ENCODE measurements at regions not wholly inside any gene's neighbourhood (a gene's known extent, or its start where the extent isn't known, plus 50 kb on each side); places are given as distances from the start of the nearest gene placed in this dataset.

GRCh38 chr6:167580619-167580911 is 246.1 kb upstream of the AFDN start:
- intact Hi-C loops (cut with micrococcal nuclease), result no loop called here

DNA sequence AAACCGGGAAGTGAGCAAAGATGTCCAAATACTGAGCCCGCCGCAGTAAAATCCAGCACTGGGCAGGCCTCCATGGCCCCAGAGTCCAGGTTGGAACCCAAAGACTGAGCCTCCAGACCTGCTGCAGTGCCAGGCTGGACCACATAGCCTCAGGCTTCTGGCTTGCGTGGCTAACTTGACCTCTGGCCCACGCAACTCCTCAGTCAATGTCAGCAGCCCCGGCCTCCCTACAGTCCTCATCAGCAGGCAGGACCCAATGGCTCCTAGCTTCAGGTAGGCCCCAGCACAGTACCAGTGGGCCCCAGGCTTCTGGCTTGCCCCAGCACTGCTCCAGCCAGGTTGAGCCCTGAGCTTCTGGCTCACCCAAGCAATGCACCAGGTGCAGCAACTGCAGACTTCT is 245.1 kb upstream of the AFDN start:
- POLR2A ChIA-PET (ENCODE audit: unreplicated experiment), result no interaction called here
- no peak overlapping the region for H2AFZ ChIP-seq (ENCODE audit: low read length)
- no peaks in the 10 kb centered on the region for H3K9me2 ChIP-seq (replicated peaks; ENCODE audit: low read length)
- no peaks in the 10 kb centered on the region for H3K9me3 ChIP-seq (ENCODE audit: low read length)
- ATAC-seq, result no peak
- no peaks in the 10 kb centered on the region for H3F3A ChIP-seq (ENCODE audit: low read length, unreplicated experiment)
- no peaks in the 10 kb centered on the region for H3K36me3 ChIP-seq (ENCODE audit: low read depth, low read length)
- intact Hi-C loops (cut with micrococcal nuclease), result no loop called here
- no peak overlapping the region for H3K9ac ChIP-seq (ENCODE audit: low read length)
- no peak overlapping the region for H3K27ac ChIP-seq (ENCODE audit: low read length)
- H3K79me2 ChIP-seq (ENCODE audit: low read length), result no peaks in the 10 kb centered on the region
- no TSS peak for BruUV-seq (replicated peaks)
- peaks cover 4% of the 10 kb centered on the region; the same call in 1 of the 2 replicates for H3K27me3 ChIP-seq (ENCODE audit: low read length)
- DNase-seq, result no peak
- no peaks in the 10 kb centered on the region for H4K20me1 ChIP-seq (ENCODE audit: low read length)
- CTCF ChIA-PET, result no interaction called here
- no peak overlapping the region for H3K4me3 ChIP-seq (ENCODE audit: low read length)
- TF ChIP-seq EZH2phosphoT487 (IDR thresholded peaks at IDR 0.05; ENCODE audit: borderline replicate concordance, low read length), result no peak
- no peak for TF ChIP-seq CTCF (conservative IDR thresholded peaks at IDR 0.05; ENCODE audit: low read depth, low read length)
- TF ChIP-seq EZH2 (IDR thresholded peaks at IDR 0.05; ENCODE audit: low read length, unreplicated experiment), result no peak
- H3K4me2 ChIP-seq (ENCODE audit: low read length), result no peak overlapping the region
- no peaks in the 10 kb centered on the region for H3K4me1 ChIP-seq (ENCODE audit: insufficient read depth, low read length)

More at GRCh38 chr6:167580619-167580911, 246.1 kb upstream of the AFDN start:
- Histone ChIP-seq H3K79me2 (ENCODE audit: low read length) (no peaks in the 10 kb centered on the region), H3K9ac (ENCODE audit: low read length) (no peak overlapping the region), H3K27me3 (ENCODE audit: low read length) (peaks cover 4% of the 10 kb centered on the region; the same call in 1 of the 2 replicates), H3K27ac (ENCODE audit: low read length) (no peak overlapping the region), H2AFZ (ENCODE audit: low read length) (no peak overlapping the region), H3K9me3 (ENCODE audit: low read length) (no peaks in the 10 kb centered on the region), H3K4me1 (ENCODE audit: insufficient read depth, low read length) (no peaks in the 10 kb centered on the region), H3K36me3 (ENCODE audit: low read depth, low read length) (no peaks in the 10 kb centered on the region), H4K20me1 (ENCODE audit: low read length) (no peaks in the 10 kb centered on the region), H3F3A (ENCODE audit: low read length, unreplicated experiment) (no peaks in the 10 kb centered on the region), H3K9me2 (replicated peaks; ENCODE audit: low read length) (no peaks in the 10 kb centered on the region), H3K4me2 (ENCODE audit: low read length) (no peak overlapping the region), H3K4me3 (ENCODE audit: low read length) (no peak overlapping the region)
- TF ChIP-seq CTCF (conservative IDR thresholded peaks at IDR 0.05; ENCODE audit: low read depth, low read length), result no peak
- no peak for TF ChIP-seq EZH2phosphoT487 (IDR thresholded peaks at IDR 0.05; ENCODE audit: borderline replicate concordance, low read length)
- TF ChIP-seq EZH2 (IDR thresholded peaks at IDR 0.05; ENCODE audit: low read length, unreplicated experiment), result no peak
- BruUV-seq (replicated peaks), result no TSS peak
- POLR2A ChIA-PET (ENCODE audit: unreplicated experiment), result no interaction called here
- ATAC-seq (no peak), DNase-seq (no peak)
- CTCF ChIA-PET, result no interaction called here

DNA sequence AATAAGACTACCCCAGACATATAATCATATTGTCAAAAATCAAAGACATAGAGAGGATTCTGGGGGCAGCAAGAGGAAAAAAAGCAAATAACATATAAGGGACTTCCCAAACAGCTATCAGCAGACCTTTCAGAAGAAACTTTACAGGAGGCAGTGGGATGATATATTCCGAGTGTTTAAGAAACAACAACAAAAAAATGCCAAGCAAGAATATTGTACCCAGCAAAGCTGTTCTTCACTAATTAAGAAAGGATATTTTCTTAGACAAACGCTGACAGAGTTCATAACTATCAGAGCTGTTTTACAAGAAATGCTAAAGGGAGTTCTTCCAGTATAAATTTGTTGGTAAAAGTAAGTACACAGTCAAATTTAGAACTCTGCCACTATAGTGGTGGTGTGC is 243.3 kb upstream of the AFDN start:
- H3K9me2 ChIP-seq (replicated peaks; ENCODE audit: low read length), result no peaks in the 10 kb centered on the region
- no peaks in the 10 kb centered on the region for H3K79me2 ChIP-seq (ENCODE audit: low read length)
- H4K20me1 ChIP-seq (ENCODE audit: low read length), result no peaks in the 10 kb centered on the region
- H3K4me1 ChIP-seq (ENCODE audit: insufficient read depth, low read length), result no peaks in the 10 kb centered on the region
- no peak overlapping the region for H3K9ac ChIP-seq (ENCODE audit: low read length)
- no TSS peak for BruUV-seq (replicated peaks)
- CTCF ChIA-PET, result no interaction called here
- H3K27ac ChIP-seq (ENCODE audit: low read length), result no peak overlapping the region
- no peak overlapping the region for H3K4me3 ChIP-seq (ENCODE audit: low read length)
- H3K9me3 ChIP-seq (ENCODE audit: low read length), result no peaks in the 10 kb centered on the region
- TF ChIP-seq CTCF (conservative IDR thresholded peaks at IDR 0.05; ENCODE audit: low read depth, low read length) (no peak), EZH2 (IDR thresholded peaks at IDR 0.05; ENCODE audit: low read length, unreplicated experiment) (no peak), EZH2phosphoT487 (IDR thresholded peaks at IDR 0.05; ENCODE audit: borderline replicate concordance, low read length) (no peak)
- H2AFZ ChIP-seq (ENCODE audit: low read length), result no peak overlapping the region
- H3K36me3 ChIP-seq (ENCODE audit: low read depth, low read length), result no peaks in the 10 kb centered on the region
- no peak for ATAC-seq
- intact Hi-C loops (cut with micrococcal nuclease), result no loop called here
- no peak overlapping the region for H3K4me2 ChIP-seq (ENCODE audit: low read length)
- H3F3A ChIP-seq (ENCODE audit: low read length, unreplicated experiment), result no peaks in the 10 kb centered on the region
- no peak for DNase-seq
- POLR2A ChIA-PET (ENCODE audit: unreplicated experiment), result no interaction called here
- peaks cover 4% of the 10 kb centered on the region; the same call in 1 of the 2 replicates for H3K27me3 ChIP-seq (ENCODE audit: low read length)
